ENCODE measurements at regions not wholly inside any gene's neighbourhood (a gene's known extent, or its start where the extent isn't known, plus 50 kb on each side); places are given as distances from the start of the nearest gene placed in this dataset.

- TF ChIP-seq CTCF (IDR thresholded peaks at IDR 0.05; ENCODE audit: insufficient read depth, low read length): no peak
- no peak for TF ChIP-seq REST (IDR thresholded peaks at IDR 0.05; ENCODE audit: insufficient replicate concordance, low read depth)
- no peak for TF ChIP-seq POLR2AphosphoS5 (IDR thresholded peaks at IDR 0.05; ENCODE audit: low read depth)
- no peak for TF ChIP-seq SPI1 (IDR thresholded peaks at IDR 0.05; ENCODE audit: borderline replicate concordance, low read depth)
- no peak for TF ChIP-seq GABPA (IDR thresholded peaks at IDR 0.05; ENCODE audit: low read depth)
Measured at GRCh38 chr12:69150083-69150795, 89.1 kb upstream of the CPSF6 start.
